Type B pancreatic cell (in vitro differentiated cells): ENCODE measurements at regions not wholly inside any gene's neighbourhood (a gene's known extent, or its start where the extent isn't known, plus 50 kb on each side); places are given as distances from the start of the nearest gene placed in this dataset.

Source experiments
- DNase-seq: peaks from one replicate; pipeline ENCODE4 v3.0.0; 2021; ENCODE audit warnings: mixed read lengths; ENCODE audit not compliant: unreplicated experiment; ENCODE audit errors: extremely low spot score
- H3K27ac Mint-ChIP-seq: 2 replicates; pipeline ENCODE4 v1.8.0; 2021; ENCODE audit warnings: mild to moderate bottlenecking, mixed read lengths
- H3K27me3 Mint-ChIP-seq: 2 replicates; pipeline ENCODE4 v1.8.0; 2021; ENCODE audit warnings: mixed read lengths
- H3K36me3 Mint-ChIP-seq: 2 replicates; pipeline ENCODE4 v1.8.0; 2021; ENCODE audit warnings: mixed read lengths
- H3K4me1 Mint-ChIP-seq: one replicate; pipeline ENCODE4 v1.8.0; 2021; ENCODE audit warnings: mixed read lengths; ENCODE audit not compliant: unreplicated experiment
- H3K4me3 Mint-ChIP-seq: 2 replicates; pipeline ENCODE4 v1.8.0; 2021; ENCODE audit warnings: mild to moderate bottlenecking, mixed read lengths
- H3K9me3 Mint-ChIP-seq: 2 replicates; pipeline ENCODE4 v1.8.0; 2021; ENCODE audit warnings: mixed read lengths
- CTCF ChIP-seq: fragments of 200-600 bp; sonication (generic); conservative IDR thresholded peaks from 2 replicates; pipeline ENCODE4 v1.5.0; 2021; ENCODE audit warnings: antibody characterized with exemption, mild to moderate bottlenecking

- H3K4me1 Mint-ChIP-seq: no peaks in the 10 kb centered on the region
- no peak for DNase-seq
- no peak overlapping the region for H3K27ac Mint-ChIP-seq
These were observed 148.6 kb upstream of the FMR1 start for GRCh38 chrX:147763131-147763530.

GRCh38 chrX:147764868-147765267 is 146.9 kb upstream of the FMR1 start:
- no peak for DNase-seq
- no peak overlapping the region for H3K27ac Mint-ChIP-seq
- H3K4me3 Mint-ChIP-seq: no peak overlapping the region
- no peaks in the 10 kb centered on the region for H3K27me3 Mint-ChIP-seq
- TF ChIP-seq CTCF: no peak
- H3K4me1 Mint-ChIP-seq: no peaks in the 10 kb centered on the region
- no peaks in the 10 kb centered on the region for H3K36me3 Mint-ChIP-seq
- no peaks in the 10 kb centered on the region for H3K9me3 Mint-ChIP-seq

More at GRCh38 chrX:147763131-147763530, 148.6 kb upstream of the FMR1 start:
- H3K4me3 Mint-ChIP-seq: no peak overlapping the region
- TF ChIP-seq CTCF: no peak
- no peaks in the 10 kb centered on the region for H3K9me3 Mint-ChIP-seq
- H3K36me3 Mint-ChIP-seq: no peaks in the 10 kb centered on the region
- H3K27me3 Mint-ChIP-seq: no peaks in the 10 kb centered on the region

GRCh38 chrX:147770858-147771257 is 140.9 kb upstream of the FMR1 start:
- no peaks in the 10 kb centered on the region for H3K36me3 Mint-ChIP-seq
- H3K4me1 Mint-ChIP-seq: no peaks in the 10 kb centered on the region
- no peaks in the 10 kb centered on the region for H3K27me3 Mint-ChIP-seq
- no peak overlapping the region for H3K27ac Mint-ChIP-seq
- no peak overlapping the region for H3K4me3 Mint-ChIP-seq
- no peaks in the 10 kb centered on the region for H3K9me3 Mint-ChIP-seq
- TF ChIP-seq CTCF: no peak
- no peak for DNase-seq

- no peaks in the 10 kb centered on the region for H3K36me3 Mint-ChIP-seq
- no peak for TF ChIP-seq CTCF
- no peaks in the 10 kb centered on the region for H3K4me1 Mint-ChIP-seq
- no peak overlapping the region for H3K4me3 Mint-ChIP-seq
- no peak overlapping the region for H3K27ac Mint-ChIP-seq
- DNase-seq: no peak
- H3K27me3 Mint-ChIP-seq: no peaks in the 10 kb centered on the region
- H3K9me3 Mint-ChIP-seq: no peaks in the 10 kb centered on the region
These were observed 134.7 kb upstream of the FMR1 start for GRCh38 chrX:147776988-147777387.

- Mint-ChIP-seq H3K36me3 (no peaks in the 10 kb centered on the region), H3K27me3 (no peaks in the 10 kb centered on the region), H3K4me3 (no peak overlapping the region), H3K27ac (no peak overlapping the region), H3K4me1 (no peaks in the 10 kb centered on the region), H3K9me3 (no peaks in the 10 kb centered on the region)
- no peak for DNase-seq
- no peak for TF ChIP-seq CTCF
These were observed 132.5 kb upstream of the FMR1 start for GRCh38 chrX:147779173-147779572.

DNA sequence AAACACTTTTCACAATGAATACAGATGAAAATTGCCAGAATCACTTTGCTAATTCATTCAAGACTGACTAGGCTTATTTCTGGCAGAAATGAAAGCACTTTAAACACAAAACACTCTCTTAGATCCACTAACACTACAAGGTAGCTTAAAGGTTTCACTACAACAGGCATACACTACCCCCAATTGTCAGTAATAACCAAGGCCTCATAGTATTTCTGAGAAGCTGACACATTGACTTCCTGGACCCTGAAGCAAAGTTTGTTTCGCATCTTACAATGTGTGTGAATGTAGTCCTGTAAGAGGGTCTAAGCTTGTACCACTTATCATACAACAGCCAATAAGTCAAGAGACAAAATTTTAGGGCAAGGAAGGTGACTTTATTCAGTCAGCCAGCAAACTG is 129.9 kb upstream of the FMR1 start:
- no peak for TF ChIP-seq CTCF
- DNase-seq: no peak
- H3K27ac Mint-ChIP-seq: no peak overlapping the region
- no peaks in the 10 kb centered on the region for H3K36me3 Mint-ChIP-seq
- no peak overlapping the region for H3K4me3 Mint-ChIP-seq
- H3K27me3 Mint-ChIP-seq: no peaks in the 10 kb centered on the region
- H3K9me3 Mint-ChIP-seq: no peaks in the 10 kb centered on the region
- H3K4me1 Mint-ChIP-seq: no peaks in the 10 kb centered on the region
